GM19452 (cell line): ENCODE measurements at regions not wholly inside any gene's neighbourhood (a gene's known extent, or its start where the extent isn't known, plus 50 kb on each side); places are given as distances from the start of the nearest gene placed in this dataset.
"Not testable (repeated sequence)": the region's sequence is repeated elsewhere in the genome, so short reads cannot be mapped to it uniquely, and the experiment has no call there.

Source experiments
- ATAC-seq: cut with Tn5 transposase; IDR thresholded peaks from one replicate; pipeline ENCODE4 v1.9.1; 2021; ENCODE audit not compliant: unreplicated experiment

DNA sequence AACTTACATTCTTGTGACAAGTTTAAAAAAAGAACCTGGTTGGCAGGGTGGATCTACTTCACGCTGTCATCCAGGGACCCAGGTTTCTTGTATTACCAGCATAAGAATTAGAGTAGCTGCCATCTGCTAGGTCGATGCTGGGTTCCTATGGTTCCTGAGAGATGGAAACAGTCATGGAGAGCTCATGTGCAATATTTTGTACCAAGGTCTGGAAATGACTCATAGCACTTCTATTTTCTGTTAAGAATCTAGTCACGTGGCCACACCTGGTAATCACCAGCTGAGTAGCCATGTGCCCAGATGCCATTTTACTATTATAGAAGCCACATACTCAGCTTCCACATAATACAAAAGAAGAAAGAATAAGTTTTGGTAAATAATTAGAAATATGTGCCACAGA lies 171.3 kb downstream of the CD83 start:
- no peak for ATAC-seq

DNA sequence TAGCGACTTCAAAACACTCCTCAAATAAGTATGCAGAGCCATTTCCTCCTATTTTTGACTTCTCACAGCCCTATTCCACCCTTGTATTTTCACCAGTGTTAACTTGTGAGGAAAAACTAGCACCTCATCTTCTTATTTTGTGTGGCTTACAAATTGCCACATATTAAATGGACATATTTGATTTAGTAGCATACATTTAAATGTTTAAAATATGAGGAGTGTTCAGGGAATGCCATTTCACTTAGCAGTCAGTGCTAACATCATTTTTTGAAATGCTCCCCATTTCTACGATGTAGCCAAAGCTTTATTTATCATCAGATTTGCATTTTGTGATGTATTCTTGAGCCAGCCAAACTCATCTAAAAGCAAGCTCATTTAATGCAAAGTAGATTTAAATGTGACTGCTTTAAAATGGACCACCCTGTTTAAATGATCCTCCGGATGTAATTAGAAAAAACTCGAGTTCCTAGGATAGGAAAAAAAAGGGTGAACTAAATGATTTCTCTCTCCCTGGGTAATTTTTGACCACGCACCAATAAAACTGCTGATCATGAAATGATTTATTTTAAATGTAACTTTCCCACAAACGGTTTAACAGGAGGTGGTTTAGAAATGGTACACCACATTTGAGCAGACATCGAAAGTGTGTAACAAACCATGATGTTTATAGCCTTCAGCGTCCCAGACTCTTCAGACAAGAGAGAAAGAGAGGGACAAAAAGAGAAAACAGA lies 172.6 kb downstream of the CD83 start:
- no peak for ATAC-seq

DNA sequence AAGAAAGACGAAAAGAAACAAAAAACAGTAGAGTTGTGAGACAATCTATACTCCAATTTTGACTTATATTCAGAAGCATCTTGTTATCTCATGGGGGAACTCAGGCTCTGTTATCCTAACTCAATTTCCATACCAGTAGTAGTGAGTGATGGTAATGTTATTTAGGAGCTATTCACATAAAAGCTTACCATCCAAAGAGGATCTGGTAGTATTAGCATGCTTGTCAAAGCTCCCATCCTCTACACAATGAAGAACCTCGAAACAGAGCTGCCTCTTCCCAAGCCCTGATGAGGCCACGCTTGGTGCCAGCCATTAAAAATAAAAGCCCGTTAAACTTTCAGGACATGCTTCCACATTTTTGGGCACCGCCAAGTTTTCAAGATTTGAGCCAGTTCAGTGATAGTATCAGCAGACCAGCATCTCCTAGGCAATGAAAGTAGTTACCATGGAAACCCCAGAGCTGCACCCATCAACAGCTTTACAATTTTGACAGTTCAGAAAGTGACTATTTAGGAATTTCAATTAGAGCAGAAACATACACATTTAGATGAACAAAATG lies 173.3 kb downstream of the CD83 start:
- no peak for ATAC-seq

DNA sequence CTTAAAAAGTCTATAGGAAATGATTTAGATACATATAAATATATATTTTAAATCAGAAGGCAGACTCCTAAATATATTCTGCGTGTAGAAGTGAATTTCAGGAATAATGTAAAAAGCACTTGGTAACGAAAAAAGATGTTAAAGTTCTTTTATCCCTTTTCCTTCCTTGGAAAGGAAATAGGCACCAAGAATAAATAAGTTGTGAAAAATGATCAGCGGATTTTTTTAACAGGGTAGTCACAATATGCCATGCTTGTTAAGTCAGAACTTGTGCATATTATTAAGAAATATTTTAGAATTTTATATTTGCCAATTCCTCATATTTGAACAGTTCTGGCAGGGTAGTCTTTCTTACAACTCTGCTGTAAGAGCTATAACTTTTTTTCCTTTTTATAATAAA lies 173.8 kb downstream of the CD83 start:
- ATAC-seq: no peak

DNA sequence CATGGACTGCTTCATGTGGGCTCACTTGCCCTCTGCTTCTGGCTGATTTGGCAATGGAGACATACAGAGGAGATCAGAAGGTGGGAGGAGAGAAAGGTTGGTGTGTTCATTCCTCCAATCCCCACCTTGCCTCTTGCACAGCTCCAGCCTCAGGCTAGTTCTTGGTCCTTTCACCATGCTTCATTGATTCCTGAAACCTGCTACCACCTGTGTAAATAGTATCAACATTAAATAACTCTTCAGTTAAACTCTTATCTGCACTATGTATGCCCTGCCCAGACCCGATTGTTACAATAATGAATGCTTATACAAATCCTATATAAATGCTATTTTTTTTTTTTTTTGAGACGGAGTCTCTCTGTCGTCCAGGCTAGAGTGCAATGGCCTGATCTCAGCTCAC lies 174.5 kb downstream of the CD83 start:
- ATAC-seq: no peak

DNA sequence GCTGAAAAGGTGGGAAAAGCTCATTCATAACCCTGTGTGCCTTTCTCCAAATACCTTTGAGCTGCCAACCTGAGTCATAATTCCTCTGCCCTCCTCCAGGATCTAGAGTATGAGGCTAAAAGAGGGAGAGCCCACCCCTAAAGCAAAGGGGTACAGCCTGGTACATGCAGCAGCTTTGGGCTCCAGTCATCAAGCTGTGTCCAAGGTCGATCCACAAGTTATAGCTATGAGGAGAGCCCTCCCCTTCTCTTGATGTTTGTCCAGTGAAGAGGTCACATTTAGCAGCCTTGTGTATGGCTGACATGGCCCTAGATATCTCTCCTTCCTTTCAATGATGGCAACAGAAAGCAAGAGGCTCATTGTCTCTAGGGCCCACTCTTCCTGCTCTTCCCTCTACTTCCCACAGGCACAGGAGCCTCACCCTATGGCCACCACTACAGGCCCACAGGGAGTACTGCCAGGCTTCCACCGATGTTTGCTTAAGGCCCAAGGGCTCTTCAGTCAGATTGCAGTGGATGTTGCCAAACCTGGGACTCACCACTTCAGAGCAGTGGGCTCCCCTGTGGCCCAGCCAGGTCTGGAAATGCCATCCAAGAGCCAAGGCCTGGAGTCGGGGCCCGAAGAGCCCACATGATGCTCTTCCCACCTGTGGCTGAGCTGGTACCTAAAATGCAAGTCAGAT lies 176.8 kb downstream of the CD83 start:
- ATAC-seq: no peak

DNA sequence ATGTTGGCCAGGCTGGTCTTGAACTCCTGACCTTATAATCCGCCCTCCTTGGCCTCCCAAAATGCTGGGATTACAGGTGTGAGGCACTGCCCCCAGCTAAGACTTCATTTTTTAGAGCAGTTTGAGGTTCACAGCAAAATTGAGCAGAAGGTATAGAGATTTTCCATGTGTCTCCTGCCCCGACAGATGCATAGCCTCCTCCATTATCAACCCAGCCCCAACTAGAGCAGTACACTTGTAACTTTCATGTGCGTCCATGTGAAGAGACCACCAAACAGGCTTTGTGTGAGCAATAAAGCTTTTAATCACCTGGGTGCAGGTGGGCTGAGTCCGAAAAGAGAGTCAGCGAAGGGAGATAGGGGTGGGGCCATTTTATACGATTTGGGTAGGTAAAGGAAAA lies 179.1 kb downstream of the CD83 start:
- not testable (repeated sequence) for ATAC-seq

DNA sequence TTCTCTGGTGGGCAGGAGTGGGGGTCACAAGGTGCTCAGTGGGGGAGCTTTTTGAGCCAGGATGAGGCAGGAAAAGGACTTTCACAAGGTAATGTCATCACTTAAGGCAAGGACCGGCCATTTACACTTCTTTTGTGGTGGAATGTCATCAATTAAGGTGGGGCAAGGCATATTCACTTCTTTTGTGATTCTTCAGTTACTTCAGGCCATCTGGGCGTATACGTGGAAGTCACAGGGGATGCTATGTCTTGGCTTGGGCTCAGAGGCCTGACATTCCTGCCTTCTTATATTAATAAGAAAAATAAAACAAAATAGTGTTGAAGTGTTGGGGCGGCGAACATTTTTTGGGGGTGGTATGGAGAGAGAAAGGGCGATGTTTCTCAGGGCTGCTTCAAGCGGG lies 179.5 kb downstream of the CD83 start:
- not testable (repeated sequence) for ATAC-seq

DNA sequence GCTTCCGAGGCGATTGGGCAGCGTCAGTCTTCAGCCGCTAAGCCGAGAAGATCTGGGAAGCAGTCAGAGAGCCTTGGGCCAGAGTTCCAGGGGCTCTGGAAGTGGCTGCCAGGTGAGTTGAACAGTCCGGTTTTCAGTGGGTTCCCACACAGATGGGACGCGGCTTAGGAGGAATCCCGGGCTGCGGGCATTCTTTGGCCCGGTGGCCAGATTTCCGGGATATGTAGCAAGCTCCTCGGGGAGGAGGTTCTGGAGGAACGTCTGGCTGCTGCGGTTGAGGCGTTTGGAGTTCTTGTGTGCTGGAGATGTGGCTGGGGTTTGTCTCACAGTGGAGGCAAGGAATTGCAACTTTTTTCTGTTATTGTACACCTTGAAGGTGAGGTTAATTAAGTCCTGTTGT lies 182.6 kb downstream of the CD83 start:
- not testable (repeated sequence) for ATAC-seq

DNA sequence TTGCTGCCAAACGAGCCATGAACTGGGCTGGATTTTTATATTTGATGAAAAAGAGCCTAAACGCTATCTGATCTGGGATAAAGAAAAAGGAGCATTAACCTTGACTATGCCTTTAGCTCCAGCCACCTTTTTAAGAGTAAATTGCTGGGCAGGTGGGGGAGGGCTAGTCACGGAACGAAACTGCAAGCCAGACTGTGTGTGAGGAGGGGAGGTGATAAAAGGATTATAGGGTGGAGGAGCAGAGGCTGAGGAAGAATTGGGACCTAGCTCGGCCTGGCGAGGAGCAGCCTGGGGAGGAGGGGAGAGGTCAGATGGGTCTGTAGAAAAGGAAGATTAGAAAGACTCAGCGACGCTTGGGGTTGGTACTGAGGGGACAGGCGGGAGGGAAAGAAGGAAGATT lies 183.1 kb downstream of the CD83 start:
- not testable (repeated sequence) for ATAC-seq

DNA sequence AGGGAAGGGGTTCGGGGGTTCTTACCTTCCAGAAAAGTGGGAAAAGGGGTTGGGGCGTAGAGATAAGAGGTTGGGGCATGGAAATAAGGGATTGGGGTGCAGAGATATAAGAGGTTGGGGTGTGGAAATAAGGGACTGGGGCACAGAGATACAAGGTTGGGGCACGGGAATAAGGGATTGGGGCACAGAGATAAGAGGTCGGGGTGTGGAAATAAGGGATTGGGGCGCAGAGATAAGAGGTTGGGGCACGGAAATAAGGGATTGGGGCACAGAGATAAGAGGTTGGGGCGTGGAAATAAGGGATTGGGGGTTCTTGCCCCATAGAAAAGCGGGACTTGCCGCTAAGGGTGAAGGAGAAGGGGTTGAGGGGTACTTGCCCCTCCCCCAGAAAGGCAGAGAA lies 183.9 kb downstream of the CD83 start:
- not testable (repeated sequence) for ATAC-seq

DNA sequence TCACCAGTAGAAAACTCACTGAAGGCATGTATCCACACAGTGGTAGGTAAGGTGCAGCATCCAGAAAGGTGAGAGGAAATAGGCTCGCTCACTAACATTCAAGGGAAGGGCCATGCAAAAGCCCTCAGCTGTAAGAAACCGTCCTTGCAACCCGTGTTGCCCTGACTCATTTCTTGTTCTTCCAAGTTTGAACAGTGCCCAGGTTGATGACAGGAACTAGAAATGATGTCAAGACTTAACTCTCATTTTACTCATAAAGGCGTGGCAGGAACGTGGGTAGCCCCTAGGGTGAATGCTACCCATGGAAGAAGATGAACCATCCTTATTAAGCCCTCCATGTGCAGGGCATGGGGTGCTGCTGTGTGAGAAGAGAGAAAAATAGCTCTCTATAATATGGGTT lies 187.6 kb downstream of the CD83 start:
- no peak for ATAC-seq

DNA sequence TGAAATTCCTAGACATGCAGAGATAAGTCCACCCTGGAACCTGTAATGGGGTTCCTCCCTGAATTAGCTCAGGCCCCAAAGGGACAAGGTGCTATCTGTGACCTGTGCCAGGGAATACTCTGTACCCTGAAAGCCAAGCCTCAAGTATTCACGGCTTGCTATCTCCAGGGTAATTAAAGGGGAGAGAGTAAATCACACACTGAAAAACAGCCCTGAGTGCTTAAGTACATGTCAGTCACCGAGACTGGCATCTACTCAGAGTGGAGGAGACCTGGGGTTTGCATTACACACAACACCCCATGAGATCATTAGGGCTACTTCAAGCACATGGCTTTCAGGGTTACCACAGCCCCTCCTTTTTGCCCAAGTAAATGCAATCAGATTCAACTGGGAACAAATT lies 188.1 kb downstream of the CD83 start:
- ATAC-seq: no peak

DNA sequence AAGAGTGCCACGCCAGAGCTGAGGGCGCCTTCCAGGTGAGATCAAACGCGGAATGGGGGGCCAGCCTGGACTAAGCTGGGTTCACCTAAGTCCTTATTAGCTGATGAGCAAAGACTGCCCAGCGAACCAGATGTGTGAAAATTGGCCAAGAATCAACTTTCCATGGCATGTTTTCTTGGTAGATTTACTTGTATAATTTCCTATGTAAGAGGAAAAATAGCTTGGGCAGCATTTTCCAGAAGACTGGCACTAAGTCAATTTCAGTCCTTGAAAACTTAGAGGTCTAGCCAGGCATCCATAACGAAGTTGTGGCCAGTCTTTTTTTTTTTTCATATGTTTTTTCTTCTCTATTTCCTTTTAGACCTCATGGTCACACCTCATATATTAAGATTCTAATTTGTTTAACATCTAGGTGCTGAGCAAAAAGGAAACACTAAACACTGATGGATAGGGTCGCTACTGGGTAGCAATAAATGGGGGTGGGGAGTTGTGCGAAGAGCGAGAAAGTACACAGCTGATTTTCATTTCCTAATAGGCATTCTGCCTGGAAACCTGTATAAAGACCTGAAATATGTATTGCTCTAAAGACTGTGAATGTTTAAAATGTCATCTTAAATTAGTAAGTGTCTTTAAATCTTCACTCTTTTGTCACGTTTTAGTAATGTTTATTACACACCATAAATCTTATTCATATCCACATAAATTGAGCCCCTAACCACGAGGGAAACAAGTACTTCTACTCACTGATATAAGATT lies 188.8 kb downstream of the CD83 start:
- no peak for ATAC-seq

DNA sequence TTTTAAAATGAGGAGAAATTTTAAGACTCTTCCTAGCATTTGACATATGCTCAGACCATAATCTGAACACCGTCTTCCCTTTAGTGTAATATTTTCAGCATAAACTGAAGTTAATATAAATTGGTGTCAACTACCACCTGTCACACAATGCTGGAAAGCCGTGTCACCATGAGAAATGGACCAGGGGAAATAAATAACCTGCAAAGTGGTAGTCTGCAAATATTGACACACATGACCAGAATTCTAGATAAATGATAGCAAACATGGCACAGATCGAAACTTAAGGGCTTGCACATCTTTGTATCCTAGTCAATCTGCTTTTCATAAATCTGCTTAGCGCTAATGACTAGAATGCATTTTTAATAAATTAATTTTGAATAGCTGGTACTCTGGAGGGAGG lies 191.9 kb downstream of the CD83 start:
- no peak for ATAC-seq

DNA sequence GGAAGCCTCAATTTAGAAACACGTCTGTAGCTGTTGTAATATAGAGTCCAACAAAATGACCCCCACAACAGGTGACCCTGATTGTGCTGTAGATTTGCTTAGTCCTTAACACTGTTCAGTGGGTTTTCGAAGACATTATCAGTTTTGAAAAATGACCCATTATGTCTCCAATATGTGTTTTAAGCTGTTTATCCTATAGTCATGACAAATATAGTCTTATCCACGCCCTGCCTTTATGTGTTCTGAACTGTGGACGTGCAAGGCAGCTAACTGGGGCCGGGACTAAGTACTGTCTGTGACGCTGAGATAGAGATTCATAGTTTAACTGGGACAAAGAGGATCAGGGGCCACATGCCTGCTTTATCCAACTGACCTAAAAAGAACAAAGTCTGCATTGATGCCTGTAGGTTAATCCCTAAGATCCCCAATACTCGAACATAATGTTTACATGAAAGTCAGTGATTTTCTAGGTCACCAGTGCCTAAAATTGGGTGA lies 192.4 kb downstream of the CD83 start:
- ATAC-seq: no peak

DNA sequence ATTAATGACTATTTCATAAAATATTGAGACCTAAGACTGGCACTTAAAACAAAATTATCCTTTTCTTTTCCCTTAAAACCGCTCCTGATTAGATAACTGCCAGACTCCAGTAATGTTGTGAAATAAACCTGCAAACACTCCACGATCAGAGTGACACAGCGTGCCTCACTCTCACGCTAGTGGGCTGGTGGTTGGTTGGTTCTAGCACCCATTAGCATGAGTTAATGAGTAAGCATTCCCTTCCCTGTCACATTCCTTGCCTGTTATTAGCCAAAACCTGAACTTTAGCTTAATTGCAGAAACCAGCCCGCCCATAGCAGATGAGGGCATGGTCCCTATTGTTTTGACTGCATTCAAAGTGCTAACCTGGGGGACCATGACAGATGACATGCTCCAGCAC lies 193.4 kb downstream of the CD83 start:
- ATAC-seq: no peak

DNA sequence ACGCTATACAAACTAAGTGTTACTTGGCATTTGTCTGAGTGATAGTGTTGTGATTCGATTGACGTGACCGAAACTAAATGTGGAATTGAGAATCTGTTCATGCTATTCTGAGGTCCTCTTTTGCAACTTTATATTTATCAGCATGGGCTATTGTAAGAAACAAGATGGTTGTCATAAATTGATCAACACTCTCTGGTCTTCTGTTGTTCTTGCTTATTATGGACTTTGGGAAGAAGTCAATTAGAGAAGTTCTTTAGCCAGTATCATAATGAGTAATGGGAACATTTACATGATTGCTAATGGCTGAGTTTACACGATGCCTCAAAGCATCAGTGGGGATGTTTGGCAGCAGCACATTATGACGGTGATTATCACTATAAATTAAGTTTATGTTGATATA lies 195.0 kb downstream of the CD83 start:
- ATAC-seq: no peak

DNA sequence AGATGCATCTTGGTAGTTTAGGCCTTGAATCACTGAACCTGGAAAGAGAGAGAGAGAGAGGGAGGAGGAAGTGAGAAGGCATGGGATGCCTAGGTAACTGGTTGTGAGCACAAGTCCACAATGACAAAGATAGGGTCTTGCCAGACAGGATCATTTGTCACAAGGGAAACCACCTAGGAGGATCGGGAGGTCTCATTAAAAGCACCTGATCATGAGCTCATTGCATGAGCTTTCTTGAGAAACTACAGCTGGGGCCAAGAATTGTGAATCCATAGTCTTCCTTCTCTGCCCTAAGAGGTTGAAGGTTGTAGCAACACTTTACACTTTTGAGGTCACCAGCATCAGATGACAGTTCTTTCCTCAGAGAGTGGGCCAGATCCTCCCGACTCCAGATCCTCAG lies 195.7 kb downstream of the CD83 start:
- ATAC-seq: no peak

DNA sequence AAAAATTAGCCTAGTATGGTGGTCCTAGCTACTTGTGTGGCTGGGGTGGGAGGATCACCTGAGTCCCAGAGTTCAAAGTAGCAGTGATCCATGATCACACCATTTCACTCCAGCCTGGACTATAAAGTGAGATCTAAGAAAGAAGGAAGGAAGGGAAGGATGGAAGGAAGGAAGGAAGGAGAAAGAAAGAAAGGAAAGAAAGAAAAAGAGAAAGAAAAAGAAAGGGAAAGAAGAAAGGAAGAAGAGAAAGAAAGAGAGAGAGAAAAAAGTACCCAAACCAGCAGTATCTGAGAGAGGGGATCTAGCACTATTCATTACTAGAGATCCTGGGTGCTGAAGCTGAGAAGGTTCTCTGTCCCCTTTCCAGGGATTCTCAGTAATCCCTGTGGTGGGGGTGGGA lies 197.8 kb downstream of the CD83 start:
- ATAC-seq: no peak

DNA sequence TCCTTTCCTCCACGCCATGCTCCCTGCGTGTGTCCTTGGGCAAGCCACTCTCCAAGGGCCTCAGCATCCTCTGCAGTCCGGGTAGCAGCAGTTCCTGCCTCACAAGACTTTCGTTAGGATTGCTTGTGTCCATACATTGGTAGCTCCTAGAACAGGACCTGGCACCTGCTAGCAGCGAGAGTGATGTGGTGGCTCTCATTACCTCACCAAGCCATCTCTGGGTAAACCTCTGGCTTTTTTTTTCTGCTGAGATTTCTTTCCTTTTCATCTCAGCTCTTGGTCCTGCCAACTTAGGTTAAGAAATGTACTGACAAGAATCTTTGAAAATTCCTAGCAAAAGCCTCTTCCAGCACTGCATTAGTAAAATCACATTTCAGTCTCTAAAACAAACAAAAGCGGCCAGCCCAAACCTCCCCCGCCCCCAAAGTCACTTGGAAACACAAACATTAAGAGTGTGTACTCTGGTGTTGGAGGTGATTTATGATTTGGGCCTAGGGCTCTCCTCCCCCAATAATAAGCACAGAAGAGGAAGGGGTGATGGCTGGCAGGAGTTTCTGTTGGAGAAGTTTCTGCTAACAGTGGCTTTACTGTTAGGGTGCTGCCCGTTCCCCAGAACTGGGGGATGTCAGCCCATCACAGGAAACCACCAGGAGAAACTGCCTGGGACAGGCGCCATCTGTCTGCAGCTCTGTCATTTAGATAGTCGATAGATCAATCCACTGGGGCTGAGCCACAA lies 199.2 kb downstream of the CD83 start:
- ATAC-seq: no peak
